K562 (cell line): ENCODE measurements at regions not wholly inside any gene's neighbourhood (a gene's known extent, or its start where the extent isn't known, plus 50 kb on each side); places are given as distances from the start of the nearest gene placed in this dataset.

Experiments used
- ATAC-seq: fragments of 200-7000 bp; cut with Tn5 transposase; 3 replicates; pipeline ENCODE4 v1.9.1; 2020; ENCODE audit warnings: moderate library complexity
- BruUV-seq: library from RNA; stranded (reverse); fragments of 400-500 nt; replicated peaks from 2 replicates; lab custom pipeline; 2021; lab: Mats Ljungman, UMichigan
- CTCF ChIA-PET: fragments of 300-600 bp; formaldehyde crosslinking; extraction: SDS; loops from one replicate; lab custom pipeline; 2021; ENCODE audit warnings: low intra/inter-chr PET ratio; lab: Yijun Ruan, JAX
- POLR2A ChIA-PET: fragments of 300-600, 350-650 bp; sonication (Branson Sonifier 250); formaldehyde crosslinking; extraction: SDS; loops from one replicate; lab custom pipeline; 2021; ENCODE audit warnings: antibody characterized with exemption, inconsistent platforms; lab: Yijun Ruan, JAX
- DNase-seq, 4 experiments: peaks; one replicate each; pipeline versions ENCODE4 v3.0.0 to v3.0.0-alpha.2; 2011 to 2018; ENCODE audit warnings: low spot score in 3 of 4, mixed read lengths in 3 of 4; ENCODE audit errors: extremely low read depth in 1 of 4
- FAIRE-seq: peaks from 2 replicates; lab custom pipeline; 2011; peaks lifted over from hg19 to GRCh38; lab: Jason Lieb, UNC
- H2AFZ ChIP-seq: 2 replicates; pipeline ENCODE4 v1.6.0; 2011; ENCODE audit warnings: low read depth, low read length, control low read depth, inconsistent platforms
- H3K27ac ChIP-seq: fragments of 200-600 bp; 3 replicates; pipeline ENCODE4 v1.8.0; 2011; ENCODE audit warnings: low read depth, mild to moderate bottlenecking, control low read depth, inconsistent platforms, low read length, moderate library complexity, mixed read lengths; ENCODE audit errors: extremely low read depth
- H3K27me3 ChIP-seq, 2 experiments: fragments of 300-600 bp in 1 of 2; 2 replicates in 1 of 2; 3 replicates in 1 of 2; pipeline versions ENCODE4 v1.6.0 to v1.8.0; 2011; ENCODE audit warnings: inconsistent platforms in 2 of 2, low read length in 2 of 2, mild to moderate bottlenecking in 1 of 2, mixed read lengths in 1 of 2, moderate library complexity in 1 of 2; ENCODE audit not compliant: control insufficient read depth in 2 of 2, insufficient read depth in 2 of 2
- H3K36me3 ChIP-seq: fragments of 300-600 bp; 3 replicates; pipeline ENCODE4 v1.8.0; 2011; ENCODE audit warnings: mild to moderate bottlenecking, low read length, inconsistent platforms; ENCODE audit not compliant: control insufficient read depth, insufficient read depth
- H3K4me1 ChIP-seq, 2 experiments: fragments of 200-600 bp in 1 of 2; replicated peaks in 1 of 2; 2 replicates in 1 of 2; 3 replicates in 1 of 2; pipeline versions ENCODE4 v1.5.1 to v1.8.0; 2011; ENCODE audit warnings: inconsistent platforms in 2 of 2, low read length in 2 of 2, mild to moderate bottlenecking in 1 of 2, mixed read lengths in 1 of 2, moderate library complexity in 1 of 2; ENCODE audit not compliant: control insufficient read depth in 2 of 2, insufficient read depth in 2 of 2
- H3K4me2 ChIP-seq: 2 replicates; pipeline ENCODE4 v1.6.1; 2011; ENCODE audit warnings: low read length, control low read depth, inconsistent platforms, mixed read lengths; ENCODE audit not compliant: insufficient read depth
- H3K4me3 ChIP-seq: fragments of 200-600 bp; sonication (generic), shearing (Covaris generic); 2 replicates; pipeline ENCODE4 v1.5.1; 2016; ENCODE audit warnings: control low read depth, inconsistent platforms
- H3K79me2 ChIP-seq: fragments of 200-600 bp; 3 replicates; pipeline ENCODE4 v1.8.0; 2011; ENCODE audit warnings: low read length, inconsistent platforms; ENCODE audit not compliant: control insufficient read depth, insufficient read depth
- H3K9ac ChIP-seq, 2 experiments: 2 replicates each; pipeline versions ENCODE4 v1.6.0 to v1.6.1; 2011; ENCODE audit warnings: low read depth in 2 of 2, low read length in 2 of 2, control low read depth in 1 of 2, inconsistent platforms in 1 of 2, mild to moderate bottlenecking in 1 of 2, mixed read lengths in 1 of 2; ENCODE audit not compliant: insufficient read depth in 1 of 2
- H3K9me1 ChIP-seq: one replicate; pipeline ENCODE4 v1.6.0; 2011; ENCODE audit warnings: inconsistent platforms, mild to moderate bottlenecking, low read length, moderate library complexity; ENCODE audit not compliant: control insufficient read depth, insufficient read depth
- H3K9me3 ChIP-seq: replicated peaks from 2 replicates; pipeline ENCODE4 v1.5.1; 2011; ENCODE audit warnings: low read depth, low read length, inconsistent platforms; ENCODE audit not compliant: control insufficient read depth, insufficient read depth
- H4K20me1 ChIP-seq: replicated peaks from 2 replicates; pipeline ENCODE4 v1.6.1; 2011; ENCODE audit warnings: low read length, inconsistent platforms, mixed read lengths; ENCODE audit not compliant: control insufficient read depth, insufficient read depth
- E2F8 ChIP-seq: fragments of 450-650 bp; IDR thresholded peaks from 2 replicates; pipeline ENCODE4 v1.7.1; 2018; ENCODE audit warnings: mild to moderate bottlenecking, low read depth; ENCODE audit not compliant: partially characterized antibody
- KAT8 ChIP-seq: fragments of 450-650 bp; IDR thresholded peaks from 2 replicates; pipeline ENCODE4 v1.6.1; 2016; ENCODE audit warnings: low read depth, mild to moderate bottlenecking
- KHSRP ChIP-seq: fragments of 450-650 bp; IDR thresholded peaks from 2 replicates; pipeline ENCODE4 v1.6.1; 2017
- RBM34 ChIP-seq: fragments of 200-400 bp; formaldehyde crosslinking; IDR thresholded peaks from 2 replicates; pipeline ENCODE4 v1.6.1; 2018; ENCODE audit warnings: low read length, borderline replicate concordance; ENCODE audit not compliant: insufficient read depth
- RERE ChIP-seq: sonication (generic); formaldehyde crosslinking; IDR thresholded peaks from 2 replicates; pipeline ENCODE4 v1.8.0; 2023; ENCODE audit warnings: missing genetic modification reagents, mild to moderate bottlenecking, borderline replicate concordance
- SMAD4 ChIP-seq: fragments of 250-450 bp; sonication (Bioruptor Pico); conservative IDR thresholded peaks from 2 replicates; pipeline ENCODE4 v1.8.0; 2021; ENCODE audit warnings: inconsistent platforms, mild to moderate bottlenecking, moderate library complexity
- SMARCC2 ChIP-seq: fragments of 450-650 bp; IDR thresholded peaks from 2 replicates; pipeline ENCODE4 v1.6.1; 2017; ENCODE audit warnings: antibody characterized with exemption, moderate library complexity, mild to moderate bottlenecking, low read depth
- USF1 ChIP-seq: sonication (generic); formaldehyde crosslinking; IDR thresholded peaks from 2 replicates; pipeline ENCODE4 v1.9.0; 2022; ENCODE audit warnings: mild to moderate bottlenecking, missing genetic modification reagents
- ZNF239 ChIP-seq: fragments of 250-450 bp; sonication (Bioruptor Pico); IDR thresholded peaks from 2 replicates; pipeline ENCODE4 v1.4.0; 2020; ENCODE audit warnings: mild to moderate bottlenecking
- WGBS: fragments of 100-300 bp; shearing (Covaris generic); methylation state at CpG from one replicate; pipeline ENCODE4 v1.1.6; 2016; ENCODE audit warnings: low coverage, mixed read lengths; ENCODE audit not compliant: insufficient coverage; ENCODE audit errors: missing lambda C conversion rate; 5-methylcytosine and 5-hydroxymethylcytosine counted together
- in situ Hi-C: fragments of 300-500 bp; cut with MboI; formaldehyde crosslinking; loops from 4 replicates; pipeline ENCODE4 v1.15.0; 2018; ENCODE audit warnings: inconsistent platforms, mixed read lengths
- intact Hi-C: fragments of 100-400 bp; cut with micrococcal nuclease; formaldehyde crosslinking; loops from 2 replicates; pipeline ENCODE4 v1.14.2; 2022

- Histone ChIP-seq H3K27me3 (no peaks in the 10 kb centered on the region), H3K4me1 (peaks cover 4 to 11% of the 10 kb centered on the region in 2 experiments)
- in situ Hi-C loops: no loop called here
- DNase-seq: no peak
- CTCF ChIA-PET: no interaction called here
- TF ChIP-seq KHSRP: no peak
- no peak for TF ChIP-seq KAT8
- no peak for TF ChIP-seq E2F8
- TF ChIP-seq ZNF239 (CRISPR knock-in tag): no peak
- no peak for TF ChIP-seq RERE (CRISPR knock-in tag)
- no peak for TF ChIP-seq USF1
- TF ChIP-seq RBM34: no peak
- no peak for TF ChIP-seq SMARCC2
- TF ChIP-seq SMAD4 (CRISPR knock-in tag): no peak
- TF ChIP-seq, all 486 proteins: peak for 0
- WGBS: 47% methylated on average over 9 of the region's 9 CpGs
- H4K20me1 ChIP-seq: no peaks in the 10 kb centered on the region
- H3K36me3 ChIP-seq: no peaks in the 10 kb centered on the region
- no peak overlapping the region for H2AFZ ChIP-seq
- no peak overlapping the region for H3K4me2 ChIP-seq
- ATAC-seq (no peak), FAIRE-seq (no peak)
- H3K9ac ChIP-seq: 0 out of 4 replicates have a peak overlapping the region, but pooled peaks of 1 of the 2 experiments have one; percentile 45
- intact Hi-C loops: loop anchor here (10.0 kb wide), 3 partner anchors 149 to 599 kb away; partner anchors contain the start of gene FUT8
- POLR2A ChIA-PET: interaction anchor here (0.8 kb wide), 1 partner anchor 11 kb away, joined by 5 read pairs; no protein-coding TSS in a partner anchor
- H3K27ac ChIP-seq: no peak overlapping the region
- no TSS peak for BruUV-seq
- no peak overlapping the region for H3K4me3 ChIP-seq
- H3K9me3 ChIP-seq: no peaks in the 10 kb centered on the region
- H3K79me2 ChIP-seq: no peaks in the 10 kb centered on the region
- no peaks in the 10 kb centered on the region for H3K9me1 ChIP-seq
These were observed 123.2 kb upstream of the MAX start for GRCh38 chr14:65225299-65226159.
